GM23338 (cell line): ENCODE measurements at regions not wholly inside any gene's neighbourhood (a gene's known extent, or its start where the extent isn't known, plus 50 kb on each side); places are given as distances from the start of the nearest gene placed in this dataset.

Source experiments
- ATAC-seq: fragments of 200-7000 bp; cut with Tn5 transposase; 3 replicates; pipeline ENCODE4 v1.9.1; 2020
- DNase-seq: peaks from one replicate; pipeline ENCODE4 v3.0.0-alpha.2; 2015; ENCODE audit warnings: low spot score
- H2AFZ ChIP-seq: fragments of 200-600 bp; sonication (generic); 2 replicates; pipeline ENCODE4 v1.8.0; 2016; ENCODE audit warnings: antibody characterized with exemption, mild to moderate bottlenecking, moderate library complexity
- H3F3A ChIP-seq: fragments of 200-600 bp; sonication (generic); replicated peaks from 2 replicates; pipeline ENCODE4 v1.8.0; 2017; ENCODE audit warnings: antibody characterized with exemption, mixed run types, low read depth
- H3K27ac ChIP-seq: fragments of 200-600 bp; sonication (generic); 2 replicates; pipeline ENCODE4 v1.6.1; 2016; ENCODE audit warnings: low read depth
- H3K27me3 ChIP-seq: fragments of 200-600 bp; sonication (generic); 2 replicates; pipeline ENCODE4 v1.8.0; 2016; ENCODE audit warnings: mild to moderate bottlenecking, mixed run types, moderate library complexity; ENCODE audit not compliant: insufficient read depth
- H3K36me3 ChIP-seq: fragments of 200-600 bp; sonication (generic); 2 replicates; pipeline ENCODE4 v1.8.0; 2016; ENCODE audit warnings: mild to moderate bottlenecking; ENCODE audit not compliant: insufficient read depth
- H3K4me1 ChIP-seq: fragments of 200-600 bp; sonication (generic); 2 replicates; pipeline ENCODE4 v1.8.0; 2016; ENCODE audit warnings: mild to moderate bottlenecking, moderate library complexity; ENCODE audit not compliant: insufficient read depth
- H3K4me2 ChIP-seq: fragments of 200-600 bp; sonication (generic); 2 replicates; pipeline ENCODE4 v1.7.1; 2017; ENCODE audit warnings: mixed run types
- H3K4me3 ChIP-seq: fragments of 200-600 bp; sonication (generic); 2 replicates; pipeline ENCODE4 v1.6.1; 2016; ENCODE audit warnings: mixed run types
- H3K79me2 ChIP-seq: fragments of 200-600 bp; sonication (generic); replicated peaks from 2 replicates; pipeline ENCODE4 v1.8.0; 2017; ENCODE audit warnings: mild to moderate bottlenecking; ENCODE audit not compliant: insufficient read depth
- H3K9me2 ChIP-seq: fragments of 200-600 bp; sonication (generic); 2 replicates; pipeline ENCODE4 v1.8.0; 2017; ENCODE audit not compliant: insufficient read depth
- H4K20me1 ChIP-seq: fragments of 200-600 bp; sonication (generic); replicated peaks from 2 replicates; pipeline ENCODE4 v1.8.0; 2017; ENCODE audit warnings: mild to moderate bottlenecking; ENCODE audit not compliant: insufficient read depth
- H3K27ac Mint-ChIP-seq: 2 replicates; pipeline ENCODE4 v1.8.0; 2020; ENCODE audit warnings: inconsistent platforms, mild to moderate bottlenecking, moderate library complexity, mixed read lengths
- H3K27me3 Mint-ChIP-seq: 3 replicates; pipeline ENCODE4 v1.8.0; 2022; ENCODE audit warnings: low read depth, mild to moderate bottlenecking, moderate library complexity, mixed read lengths, inconsistent platforms; ENCODE audit not compliant: insufficient read depth, poor library complexity
- H3K36me3 Mint-ChIP-seq: 3 replicates; pipeline ENCODE4 v1.8.0; 2021; ENCODE audit warnings: low read depth, mild to moderate bottlenecking, inconsistent platforms, moderate library complexity, mixed read lengths
- H3K4me1 Mint-ChIP-seq: 3 replicates; pipeline ENCODE4 v1.8.0; 2020; ENCODE audit warnings: mild to moderate bottlenecking, inconsistent platforms, mixed read lengths
- H3K4me3 Mint-ChIP-seq: 3 replicates; pipeline ENCODE4 v1.8.0; 2021; ENCODE audit warnings: moderate library complexity, mild to moderate bottlenecking, inconsistent platforms, mixed read lengths
- H3K9me3 Mint-ChIP-seq: 3 replicates; pipeline ENCODE4 v1.8.0; 2020; ENCODE audit warnings: moderate library complexity, mild to moderate bottlenecking, inconsistent platforms, mixed read lengths
- CREB1 ChIP-seq: fragments of 250-450 bp; sonication (Bioruptor Pico); IDR thresholded peaks from 2 replicates; pipeline ENCODE4 v1.5.0; 2020; ENCODE audit warnings: low read depth, mild to moderate bottlenecking, moderate library complexity
- CTCF ChIP-seq, 2 experiments: fragments of 200-600 bp in 1 of 2; sonication (generic) in 1 of 2; conservative IDR thresholded peaks; 2 replicates each; pipeline versions ENCODE4 v1.5.1 to v1.6.1; 2016 to 2017; ENCODE audit warnings: antibody characterized with exemption in 2 of 2, low read depth in 2 of 2, mild to moderate bottlenecking in 2 of 2, moderate library complexity in 1 of 2
- ETS1 ChIP-seq: IDR thresholded peaks from 2 replicates; pipeline ENCODE4 v1.6.1; 2016; ENCODE audit warnings: antibody characterized with exemption
- EZH2 ChIP-seq: fragments of 200-600 bp; sonication (generic); IDR thresholded peaks from one replicate; pipeline ENCODE4 v1.8.0; 2017; ENCODE audit warnings: antibody characterized with exemption, mild to moderate bottlenecking, low read depth; ENCODE audit not compliant: unreplicated experiment
- EZH2phosphoT487 ChIP-seq: fragments of 200-600 bp; sonication (generic); IDR thresholded peaks from one replicate; pipeline ENCODE4 v1.8.1; 2018; ENCODE audit warnings: antibody characterized with exemption; ENCODE audit not compliant: unreplicated experiment
- JUNB ChIP-seq: IDR thresholded peaks from one replicate; pipeline ENCODE4 v1.6.1; 2016; ENCODE audit warnings: antibody characterized with exemption; ENCODE audit not compliant: unreplicated experiment
- NANOG ChIP-seq: IDR thresholded peaks from 2 replicates; pipeline ENCODE4 v1.6.1; 2016; ENCODE audit warnings: antibody characterized with exemption, borderline replicate concordance
- POLR2AphosphoS5 ChIP-seq: IDR thresholded peaks from 2 replicates; pipeline ENCODE4 v1.6.1; 2016; ENCODE audit warnings: antibody characterized with exemption, low read depth
- REST ChIP-seq: IDR thresholded peaks from one replicate; pipeline ENCODE4 v1.6.1; 2018; ENCODE audit warnings: antibody characterized with exemption; ENCODE audit not compliant: unreplicated experiment
- STAT1 ChIP-seq: IDR thresholded peaks from one replicate; pipeline ENCODE4 v1.6.1; 2016; ENCODE audit warnings: antibody characterized with exemption; ENCODE audit not compliant: unreplicated experiment
- ZNF114 ChIP-seq: fragments of 250-450 bp; sonication (Bioruptor Pico); IDR thresholded peaks from 2 replicates; pipeline ENCODE4 v1.5.0; 2020; ENCODE audit warnings: mild to moderate bottlenecking, moderate library complexity
- ZNF331 ChIP-seq: fragments of 250-450 bp; sonication (Bioruptor Pico); IDR thresholded peaks from 2 replicates; pipeline ENCODE4 v1.5.0; 2020; ENCODE audit warnings: low read depth, mild to moderate bottlenecking, moderate library complexity
- ZNF462 ChIP-seq: fragments of 250-450 bp; sonication (Bioruptor Pico); IDR thresholded peaks from 2 replicates; pipeline ENCODE4 v1.5.0; 2020; ENCODE audit warnings: mild to moderate bottlenecking, moderate library complexity

GRCh38 chr5:99929806-99930135, 605.4 kb upstream of the FAM174A start:
- no peak overlapping the region for H2AFZ ChIP-seq
- H3K4me3 Mint-ChIP-seq: no peak overlapping the region
- H3K27me3 Mint-ChIP-seq: peaks cover 1% of the 10 kb centered on the region
- no peaks in the 10 kb centered on the region for H3K79me2 ChIP-seq
- H3K36me3 Mint-ChIP-seq: peaks cover 3% of the 10 kb centered on the region; the same call in 1 of the 3 replicates
- H3F3A ChIP-seq: no peaks in the 10 kb centered on the region
- ATAC-seq (no peak), DNase-seq (no peak)
- H3K27ac Mint-ChIP-seq: no peak overlapping the region
- peaks cover 10% of the 10 kb centered on the region; the same call in 2 of the 3 replicates for H3K9me3 Mint-ChIP-seq
- no peak overlapping the region for H3K4me2 ChIP-seq
- H3K4me1 Mint-ChIP-seq: no peaks in the 10 kb centered on the region
- H3K36me3 ChIP-seq: no peaks in the 10 kb centered on the region
- no peak for TF ChIP-seq JUNB
- no peak for TF ChIP-seq REST
- TF ChIP-seq CTCF (conservative IDR thresholded peaks at IDR 0.05; ENCODE audit: low read depth in 2 of 2): no peak
- TF ChIP-seq NANOG: no peak
- no peak for TF ChIP-seq CREB1
- TF ChIP-seq ETS1: no peak
- no peak for TF ChIP-seq POLR2AphosphoS5
- no peak for TF ChIP-seq ZNF331 (CRISPR knock-in tag)
- TF ChIP-seq EZH2: no peak
- TF ChIP-seq STAT1: no peak
- TF ChIP-seq ZNF462 (CRISPR knock-in tag): no peak
- no peak for TF ChIP-seq EZH2phosphoT487
- TF ChIP-seq ZNF114 (CRISPR knock-in tag): no peak
- no peaks in the 10 kb centered on the region for H4K20me1 ChIP-seq
- H3K27me3 ChIP-seq: no peaks in the 10 kb centered on the region
- no peaks in the 10 kb centered on the region for H3K9me2 ChIP-seq
- no peaks in the 10 kb centered on the region for H3K4me1 ChIP-seq
- no peak overlapping the region for H3K4me3 ChIP-seq
- no peak overlapping the region for H3K27ac ChIP-seq
